Fibroblast of lung (primary cell): ENCODE measurements at regions not wholly inside any gene's neighbourhood (a gene's known extent, or its start where the extent isn't known, plus 50 kb on each side); places are given as distances from the start of the nearest gene placed in this dataset.

Experiments
- DNase-seq, 2 donors: peaks; one replicate each; pipeline versions ENCODE4 v3.0.0 to v3.0.0-alpha.2; 2010; ENCODE audit warnings: low read depth in 2 of 2
- H2AFZ ChIP-seq: 2 replicates; pipeline ENCODE4 v1.5.1; 2012; ENCODE audit warnings: low read length, control low read depth, inconsistent platforms
- H3K27ac ChIP-seq: 2 replicates; pipeline ENCODE4 v1.5.1; 2011; ENCODE audit warnings: low read length, control low read depth; ENCODE audit not compliant: insufficient read depth
- H3K27me3 ChIP-seq: 2 replicates; pipeline ENCODE4 v1.5.1; 2011; ENCODE audit warnings: mild to moderate bottlenecking, low read length; ENCODE audit not compliant: control insufficient read depth, insufficient read depth
- H3K36me3 ChIP-seq: 2 replicates; pipeline ENCODE4 v1.5.1; 2011; ENCODE audit warnings: low read length; ENCODE audit not compliant: control insufficient read depth, insufficient read depth
- H3K4me1 ChIP-seq: 2 replicates; pipeline ENCODE4 v1.5.1; 2011; ENCODE audit warnings: low read length; ENCODE audit not compliant: control insufficient read depth, insufficient read depth; ENCODE audit errors: extremely low read depth
- H3K4me2 ChIP-seq: 2 replicates; pipeline ENCODE4 v1.5.1; 2011; ENCODE audit warnings: low read length, control low read depth; ENCODE audit not compliant: insufficient read depth; ENCODE audit errors: extremely low read depth
- H3K4me3 ChIP-seq, 4 experiments: fragments of 200-600 bp in 1 of 4; sonication (generic) in 1 of 4; replicated peaks in 1 of 4; 2 replicates each; pipeline ENCODE4 v1.5.1; 2011 to 2016; ENCODE audit warnings: low read length in 4 of 4, low read depth in 3 of 4, mild to moderate bottlenecking in 3 of 4, control low read depth in 2 of 4, inconsistent platforms in 1 of 4, mixed read lengths in 1 of 4; ENCODE audit not compliant: insufficient read depth in 1 of 4; ENCODE audit errors: control extremely low read depth in 1 of 4
- H3K79me2 ChIP-seq: 2 replicates; pipeline ENCODE4 v1.5.1; 2012; ENCODE audit warnings: mild to moderate bottlenecking, low read length, inconsistent platforms; ENCODE audit not compliant: control insufficient read depth, insufficient read depth
- H3K9ac ChIP-seq: 2 replicates; pipeline ENCODE4 v1.5.1; 2011; ENCODE audit warnings: mild to moderate bottlenecking, low read length, control low read depth; ENCODE audit not compliant: insufficient read depth
- H3K9me3 ChIP-seq: 2 replicates; pipeline ENCODE4 v1.5.1; 2012; ENCODE audit warnings: low read depth, low read length; ENCODE audit not compliant: control insufficient read depth, insufficient read depth
- H4K20me1 ChIP-seq: 2 replicates; pipeline ENCODE4 v1.5.1; 2011; ENCODE audit warnings: low read length; ENCODE audit not compliant: control insufficient read depth, insufficient read depth; ENCODE audit errors: extremely low read depth
- CTCF ChIP-seq, 2 donors: IDR thresholded peaks in 1 of 2; conservative IDR thresholded peaks in 1 of 2; 1 replicate in 1 of 2; 2 replicates in 1 of 2; pipeline ENCODE4 v1.5.1; 2011 to 2012; ENCODE audit warnings: low read length in 2 of 2, control low read depth in 1 of 2, inconsistent platforms in 1 of 2, low read depth in 1 of 2, mild to moderate bottlenecking in 1 of 2
- EZH2 ChIP-seq: IDR thresholded peaks from 2 replicates; pipeline ENCODE4 v1.5.1; 2012; ENCODE audit warnings: low read length, control low read depth, mild to moderate bottlenecking; ENCODE audit errors: missing control alignments

GRCh38 chr7:145394126-145394525 lies 558.3 kb upstream of the TPK1 start:
- Histone ChIP-seq H3K4me2 (no peak overlapping the region), H3K36me3 (no peaks in the 10 kb centered on the region), H3K9ac (no peak overlapping the region), H3K9me3 (no peaks in the 10 kb centered on the region), H4K20me1 (no peaks in the 10 kb centered on the region), H3K4me1 (no peaks in the 10 kb centered on the region), H3K27me3 (no peaks in the 10 kb centered on the region), H3K4me3 (no peak overlapping the region), H2AFZ (no peak overlapping the region), H3K27ac (no peak overlapping the region), H3K79me2 (no peaks in the 10 kb centered on the region)
- TF ChIP-seq EZH2: no peak
- peak in 1 of 2 donors; percentile 60 for DNase-seq

- Histone ChIP-seq H3K36me3 (no peaks in the 10 kb centered on the region), H3K4me3 (no peak overlapping the region), H3K9me3 (no peaks in the 10 kb centered on the region), H3K27ac (no peak overlapping the region), H3K9ac (no peak overlapping the region), H2AFZ (no peak overlapping the region), H4K20me1 (no peaks in the 10 kb centered on the region), H3K27me3 (no peaks in the 10 kb centered on the region), H3K4me2 (no peak overlapping the region), H3K79me2 (no peaks in the 10 kb centered on the region), H3K4me1 (no peaks in the 10 kb centered on the region)
- no peak for TF ChIP-seq CTCF (conservative IDR thresholded peaks at IDR 0.05 in 1 of 2, IDR thresholded peaks at IDR 0.05 in 1 of 2; ENCODE audit: low read depth in 1 of 2, low read length in 2 of 2)
- no peak for TF ChIP-seq EZH2
- DNase-seq: no peak
Measured at GRCh38 chr7:145382762-145383161, 546.9 kb upstream of the TPK1 start.

GRCh38 chr7:145378197-145378596 lies 542.3 kb upstream of the TPK1 start:
- Histone ChIP-seq H4K20me1 (no peaks in the 10 kb centered on the region), H3K4me3 (no peak overlapping the region), H3K27me3 (no peaks in the 10 kb centered on the region), H3K4me1 (no peaks in the 10 kb centered on the region), H3K9me3 (no peaks in the 10 kb centered on the region), H2AFZ (no peak overlapping the region), H3K27ac (no peak overlapping the region), H3K4me2 (no peak overlapping the region), H3K9ac (no peak overlapping the region), H3K79me2 (no peaks in the 10 kb centered on the region), H3K36me3 (no peaks in the 10 kb centered on the region)
- TF ChIP-seq CTCF (conservative IDR thresholded peaks at IDR 0.05 in 1 of 2, IDR thresholded peaks at IDR 0.05 in 1 of 2; ENCODE audit: low read depth in 1 of 2, low read length in 2 of 2): no peak
- no peak for DNase-seq
